HK-2 (cell line): ENCODE measurements at regions not wholly inside any gene's neighbourhood (a gene's known extent, or its start where the extent isn't known, plus 50 kb on each side); places are given as distances from the start of the nearest gene placed in this dataset.

Experiments used
- DNase-seq: peaks from one replicate; pipeline ENCODE4 v3.0.0-alpha.2; 2018; ENCODE audit not compliant: unreplicated experiment

GRCh38 chr1:199743227-199743626 is 284.3 kb upstream of the NR5A2 start:
- DNase-seq: no peak

DNA sequence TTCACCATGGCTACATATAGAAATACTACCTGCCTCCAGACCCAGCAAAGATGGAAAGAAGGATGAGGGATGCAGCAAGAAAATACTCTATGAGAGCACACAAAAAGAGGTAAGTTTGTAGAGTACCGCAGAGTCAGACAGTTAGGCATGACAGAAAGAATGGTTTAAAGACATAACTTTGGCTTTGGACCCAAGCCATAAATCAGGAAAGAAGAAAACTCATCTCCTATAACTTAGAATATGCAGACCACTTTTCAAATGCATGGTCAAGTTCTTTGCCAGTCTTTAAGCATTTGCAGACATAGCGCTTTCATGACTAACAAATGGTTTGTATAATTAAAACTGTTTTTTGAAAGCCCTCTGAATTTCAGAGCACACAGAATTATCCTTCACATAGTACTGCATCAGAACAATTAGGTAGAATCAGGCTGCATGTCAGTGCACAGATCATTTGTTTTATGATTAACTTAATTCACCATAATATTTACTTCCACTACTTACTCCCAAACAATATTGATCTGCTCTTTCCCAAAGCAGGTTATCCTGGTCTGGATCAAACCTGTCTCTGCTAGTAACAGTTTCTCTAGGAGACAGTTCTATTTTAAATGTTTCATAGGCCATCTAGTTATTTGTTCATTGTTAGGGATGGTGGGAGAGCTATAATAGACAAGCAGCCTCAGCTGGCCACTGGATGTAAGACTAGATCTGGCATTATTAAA is 280.7 kb upstream of the NR5A2 start:
- no peak for DNase-seq

DNA sequence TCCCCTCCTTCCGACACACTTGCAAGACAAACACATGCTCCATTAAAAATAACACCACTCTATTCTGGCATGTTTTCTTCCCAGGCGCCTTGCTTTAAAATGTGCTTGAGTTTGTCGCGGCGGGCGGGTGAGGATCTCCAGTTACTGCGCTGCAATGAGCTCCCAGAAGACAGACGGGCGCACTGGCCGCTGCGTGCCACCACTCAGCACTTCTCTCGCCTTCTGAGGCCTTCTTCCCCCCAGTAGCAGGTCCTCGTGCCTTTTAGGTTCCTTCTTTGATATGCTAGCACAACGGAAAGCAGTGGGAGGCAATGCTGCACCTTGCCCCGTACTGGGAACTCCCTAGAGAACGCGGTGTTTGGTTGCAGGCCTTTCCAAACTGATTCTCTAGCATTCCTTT is 279.5 kb upstream of the NR5A2 start:
- DNase-seq: no peak

GRCh38 chr1:199751506-199751905 is 276.0 kb upstream of the NR5A2 start:
- no peak for DNase-seq

DNA sequence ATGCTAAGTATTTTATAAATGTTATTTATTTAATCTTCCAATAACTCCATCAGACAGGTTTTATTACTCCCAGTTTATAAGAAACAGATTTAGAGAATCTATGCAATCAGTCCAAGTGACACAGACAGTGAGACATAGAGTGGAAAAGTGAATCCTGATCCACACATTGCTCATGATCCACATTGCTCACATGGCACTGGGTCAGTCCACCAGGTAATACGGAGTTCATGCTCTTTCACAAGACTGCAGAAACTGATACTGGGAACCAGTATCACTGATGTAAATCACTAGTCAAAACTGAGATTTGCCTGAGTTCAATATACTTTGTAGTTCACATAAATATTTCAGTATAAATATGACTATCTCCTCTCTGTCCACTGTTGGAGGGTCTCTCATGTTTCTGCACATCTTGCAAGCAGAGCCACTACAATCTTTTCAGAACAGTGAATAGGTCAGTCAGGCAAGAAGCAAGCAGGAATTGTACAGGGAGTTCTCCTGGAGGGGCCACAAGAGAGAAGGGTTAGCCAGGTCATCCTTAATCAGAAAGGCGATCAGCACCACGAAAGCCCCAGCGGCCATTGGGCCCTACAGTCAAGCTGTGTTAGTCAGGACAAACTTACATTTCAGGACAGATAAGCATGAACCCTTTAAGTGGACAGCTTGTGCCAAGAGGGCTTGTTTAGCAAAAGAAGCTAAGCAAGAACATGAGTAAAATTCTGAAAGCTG is 275.4 kb upstream of the NR5A2 start:
- no peak for DNase-seq

DNA sequence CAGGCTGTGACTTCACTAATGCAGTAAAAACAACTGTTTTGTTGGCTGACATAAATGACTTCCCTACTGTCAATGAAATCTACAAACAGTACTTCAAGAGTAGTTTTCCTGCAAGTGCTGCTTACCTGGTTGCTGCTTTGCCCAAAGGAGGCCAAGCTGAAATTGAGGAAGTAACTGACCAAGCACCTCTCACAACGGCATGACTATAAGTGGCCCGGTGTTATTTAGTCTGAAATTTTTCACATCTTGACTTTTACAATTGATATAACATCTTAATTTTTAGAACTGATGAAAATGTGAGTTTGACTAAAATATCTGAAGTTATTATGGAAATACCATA is 274.9 kb upstream of the NR5A2 start:
- no peak for DNase-seq

DNA sequence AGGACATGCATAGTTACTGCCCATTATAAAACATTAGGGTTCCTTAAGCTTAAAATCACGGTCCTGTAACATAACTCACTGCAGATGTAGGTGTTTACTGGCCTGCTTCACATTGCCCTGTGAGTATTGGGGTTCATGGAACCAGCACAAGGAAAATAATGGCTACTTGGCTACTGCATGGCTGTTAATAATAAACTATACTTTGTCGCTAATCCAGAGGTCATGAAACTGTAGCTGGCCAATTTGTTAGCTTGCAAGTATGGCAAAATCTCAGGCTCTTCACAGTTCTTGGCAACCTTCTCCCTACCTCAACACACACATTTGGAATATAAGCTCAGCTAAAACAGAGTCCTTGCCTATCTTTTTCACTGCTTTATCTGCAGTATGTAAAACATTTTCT is 274.0 kb upstream of the NR5A2 start:
- DNase-seq: no peak

DNA sequence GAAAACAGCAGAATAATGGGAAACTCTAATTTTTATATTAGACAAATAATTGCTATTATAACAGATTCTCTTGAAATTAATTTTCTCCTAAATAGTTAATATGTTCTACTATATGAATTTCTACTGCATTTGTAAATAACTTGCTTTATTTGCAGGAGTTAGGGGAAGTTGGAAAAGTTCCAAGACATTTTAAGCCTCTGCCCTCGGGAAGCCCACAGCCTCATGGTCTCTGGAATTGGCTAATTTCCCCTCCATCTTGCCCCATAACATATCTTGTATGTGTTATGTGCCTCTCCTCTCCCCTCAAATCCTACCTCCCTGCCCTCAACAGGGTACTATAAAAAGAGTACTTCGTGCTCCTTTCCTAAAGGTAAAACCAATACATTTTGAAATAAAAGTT is 271.4 kb upstream of the NR5A2 start:
- DNase-seq: no peak

DNA sequence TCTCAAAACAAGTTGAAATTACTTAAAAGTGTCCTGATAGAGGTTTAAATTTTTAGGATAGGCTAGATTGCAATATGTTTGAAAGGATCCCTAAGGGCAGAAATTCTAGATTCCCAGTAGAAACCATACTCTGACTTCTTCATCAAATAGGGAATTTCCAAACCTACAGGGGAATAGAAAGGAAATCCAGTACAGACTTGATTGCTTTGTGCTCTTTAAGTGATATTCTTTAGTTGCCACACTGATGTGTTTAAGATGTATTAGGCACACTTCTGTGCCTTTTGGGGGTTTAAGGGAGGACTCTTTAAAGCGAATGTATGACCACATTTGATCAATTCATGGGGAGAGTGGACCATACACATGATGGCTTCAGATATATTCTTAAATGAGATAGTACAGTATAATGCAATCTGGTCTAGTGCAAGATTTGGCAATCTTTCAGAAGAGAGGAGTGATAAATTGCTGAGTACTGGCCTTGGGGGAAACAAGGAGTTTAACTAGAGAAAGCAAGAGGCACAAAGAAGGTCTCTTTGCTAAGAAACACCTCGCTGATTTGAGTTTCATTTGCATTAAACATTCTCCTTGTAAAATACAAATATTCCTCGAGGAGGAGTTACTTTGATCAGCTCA is 268.8 kb upstream of the NR5A2 start:
- DNase-seq: no peak

- DNase-seq: peak; percentile 31
Measured at GRCh38 chr1:199759268-199759730, 268.2 kb upstream of the NR5A2 start.

DNA sequence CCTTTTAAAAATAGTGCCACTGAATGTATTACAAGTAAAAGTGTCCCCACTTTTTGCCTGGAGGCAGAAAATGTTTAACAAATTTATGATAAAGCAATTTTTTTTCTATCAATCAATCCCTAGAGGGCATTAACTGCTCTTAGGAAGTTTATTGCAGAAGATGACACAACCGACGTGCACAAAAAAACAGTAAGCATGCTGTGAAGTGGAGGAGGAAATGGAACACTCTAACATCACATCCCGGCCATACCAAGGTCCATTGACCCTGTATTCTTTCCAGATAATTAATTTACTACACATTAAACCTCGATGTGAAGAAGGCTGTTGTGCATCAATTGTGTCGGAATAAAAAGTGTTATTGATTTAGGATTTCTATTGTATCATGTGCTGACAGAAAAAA is 264.9 kb upstream of the NR5A2 start:
- DNase-seq: no peak

- DNase-seq: no peak
Measured at GRCh38 chr1:199766218-199766792, 261.2 kb upstream of the NR5A2 start.

- DNase-seq: no peak
Measured at GRCh38 chr1:199767700-199768099, 259.8 kb upstream of the NR5A2 start.

DNA sequence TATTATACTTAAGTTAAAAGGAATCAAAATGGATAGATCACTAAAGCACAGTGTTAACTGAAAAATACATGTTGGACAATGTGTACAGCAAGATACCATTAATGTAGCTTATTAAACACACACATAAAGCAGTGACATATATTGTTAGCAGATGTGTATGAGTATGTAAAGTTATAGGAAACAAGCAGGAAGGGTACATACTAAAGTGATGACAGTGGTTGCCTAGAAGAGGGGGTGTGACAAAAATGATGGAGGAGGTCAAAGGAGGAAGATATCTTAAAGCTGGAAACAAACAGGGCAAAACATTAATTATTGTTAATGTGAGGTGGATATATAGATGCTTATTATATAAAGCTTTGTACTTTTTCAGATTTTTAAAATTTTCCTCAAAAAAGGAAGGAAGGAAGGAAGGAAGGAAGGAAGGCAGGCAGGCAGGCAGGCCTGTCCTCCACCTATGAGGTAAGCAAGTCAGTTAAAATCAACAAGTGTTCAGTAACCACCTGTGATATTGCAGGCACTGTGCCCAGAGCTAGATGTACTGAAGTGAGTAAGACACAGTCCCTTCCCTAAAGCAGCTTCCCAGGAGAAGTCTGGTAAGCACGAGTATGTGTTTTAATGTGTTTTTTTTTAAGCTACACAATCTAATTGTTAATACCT is 252.9 kb upstream of the NR5A2 start:
- no peak for DNase-seq

DNA sequence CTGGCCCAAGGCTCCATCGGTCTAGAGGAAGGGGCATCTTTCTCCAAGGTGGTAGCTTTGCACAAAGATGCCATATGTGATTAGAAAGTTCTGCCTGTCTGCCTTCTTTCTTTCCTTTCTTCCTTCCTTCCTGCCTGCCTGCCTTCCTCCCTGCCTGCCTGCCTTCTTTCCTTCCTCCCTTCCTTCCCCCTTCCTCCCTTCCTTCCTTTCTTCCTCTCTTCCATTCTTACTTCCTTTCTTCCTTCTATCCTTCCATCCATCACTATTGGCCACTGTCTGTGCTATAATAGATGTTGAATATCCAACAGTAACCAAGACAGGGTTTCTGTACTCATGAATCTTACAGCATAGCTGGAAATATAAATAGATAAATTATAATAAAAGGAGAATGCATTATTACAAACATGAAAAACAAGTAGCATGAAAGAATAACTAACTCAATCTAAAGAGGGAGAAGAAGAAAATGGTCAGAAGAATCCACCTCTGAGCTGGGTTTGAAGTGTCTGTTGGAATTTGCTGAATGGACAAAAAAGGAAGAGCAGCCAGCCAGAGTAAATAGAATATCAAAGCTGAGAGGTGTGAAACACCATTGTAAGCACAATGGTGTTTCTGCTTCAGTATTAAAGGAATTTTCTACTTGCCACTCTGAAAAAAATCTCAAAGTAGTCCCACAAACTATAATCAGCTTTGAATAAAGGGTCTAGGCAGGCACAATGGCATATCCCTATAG is 250.6 kb upstream of the NR5A2 start:
- no peak for DNase-seq

- peak; percentile 7 for DNase-seq
Measured at GRCh38 chr1:199778324-199778955, 249.1 kb upstream of the NR5A2 start.

GRCh38 chr1:199780091-199780490 is 247.4 kb upstream of the NR5A2 start:
- DNase-seq: no peak

DNA sequence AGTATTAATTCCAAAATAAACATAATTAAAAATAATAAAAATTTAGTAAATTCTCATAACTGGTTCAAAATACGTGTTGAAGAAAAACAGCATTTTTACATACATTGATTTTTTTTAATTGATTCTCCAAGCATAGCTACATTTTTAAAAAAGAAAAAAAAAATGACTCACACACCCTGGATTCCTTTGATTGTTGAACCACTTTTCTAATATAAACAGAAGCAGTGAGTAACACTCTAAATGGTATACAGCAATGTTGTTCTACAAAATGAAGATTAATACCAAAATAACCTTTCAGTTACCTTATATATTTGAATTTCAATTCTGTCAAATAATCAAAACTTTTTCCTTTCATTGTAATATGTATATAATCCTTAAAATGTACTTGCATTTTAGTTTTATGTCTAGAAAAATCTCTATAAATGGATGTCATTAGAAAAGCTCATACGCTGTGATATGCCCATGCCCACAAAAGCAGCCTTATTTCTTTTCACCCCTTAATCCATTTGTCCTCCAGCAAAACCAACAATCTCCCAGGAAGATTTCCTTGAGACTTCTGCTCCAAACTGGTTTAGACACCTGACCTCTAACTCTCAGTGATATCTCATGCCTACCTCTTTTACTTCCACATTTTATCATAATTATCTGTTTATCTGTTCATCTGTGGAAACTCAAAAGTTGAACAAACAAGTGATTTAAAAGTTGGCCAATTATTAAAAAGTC is 246.4 kb upstream of the NR5A2 start:
- no peak for DNase-seq

- no peak for DNase-seq
Measured at GRCh38 chr1:199784138-199784895, 243.2 kb upstream of the NR5A2 start.

DNA sequence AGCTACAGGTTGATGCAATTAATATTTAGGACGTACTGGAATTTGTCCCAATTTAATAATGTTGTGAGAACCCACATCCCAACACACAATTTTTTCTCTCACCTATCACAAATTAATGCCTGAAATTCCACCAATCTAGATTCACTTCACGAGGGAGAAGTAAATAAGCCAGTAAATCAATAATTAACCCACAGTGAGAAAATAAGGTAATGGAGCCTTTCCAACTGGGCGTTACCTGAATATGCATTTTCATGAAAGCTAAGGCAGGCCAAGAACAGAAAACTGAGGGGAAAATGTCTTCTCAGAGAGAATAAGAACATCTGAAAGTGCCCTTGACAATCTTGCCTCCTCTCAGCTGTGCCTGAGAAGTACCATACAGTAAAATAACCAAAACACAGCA is 240.8 kb upstream of the NR5A2 start:
- no peak for DNase-seq
